ENCODE measurements at regions not wholly inside any gene's neighbourhood (a gene's known extent, or its start where the extent isn't known, plus 50 kb on each side); places are given as distances from the start of the nearest gene placed in this dataset.

DNA sequence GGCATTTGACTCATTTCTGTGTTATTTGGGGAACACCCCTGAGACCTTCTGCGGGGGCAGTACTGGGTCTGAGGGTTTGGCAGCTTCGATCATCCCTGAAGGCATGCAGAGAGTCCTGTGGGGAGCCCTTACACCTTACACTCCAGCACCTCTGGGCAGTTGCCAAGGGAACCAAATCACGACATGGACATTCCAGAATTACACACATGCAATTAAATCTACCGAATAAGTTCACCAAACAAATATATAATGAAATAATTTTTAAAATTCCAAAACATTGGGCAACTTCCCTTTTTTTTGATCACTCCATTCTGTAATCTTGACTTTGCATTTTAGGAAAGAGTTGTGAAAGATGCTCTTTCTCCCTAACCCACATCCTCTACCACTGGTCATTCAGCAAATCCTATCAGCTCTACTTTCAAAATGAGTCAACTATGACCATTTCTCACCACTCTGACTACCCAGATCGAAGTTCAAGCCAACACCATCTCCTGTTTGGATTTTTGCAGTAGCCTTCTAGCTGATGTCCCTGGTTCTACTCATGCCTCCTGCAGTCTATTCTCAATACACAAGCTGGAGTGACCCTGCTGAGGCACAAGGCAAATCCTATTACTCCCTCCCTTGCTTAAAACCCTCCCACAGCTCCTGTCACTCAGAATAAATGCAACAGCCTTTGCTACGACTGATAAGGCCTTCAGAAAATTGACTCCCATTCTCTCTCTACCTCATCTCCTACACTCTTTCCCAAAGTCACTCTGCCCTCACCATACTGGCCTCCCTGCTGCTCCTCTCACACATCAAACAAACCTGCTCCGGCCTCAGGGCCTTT is 533.3 kb downstream of the HACE1 start:
- TF ChIP-seq CTCF (IDR thresholded peaks at IDR 0.05): no peak
- TF ChIP-seq EP300 (IDR thresholded peaks at IDR 0.05; ENCODE audit: low read depth): no peak
